OCI-LY1 (cell line): ENCODE measurements at regions not wholly inside any gene's neighbourhood (a gene's known extent, or its start where the extent isn't known, plus 50 kb on each side); places are given as distances from the start of the nearest gene placed in this dataset.

Experiments
- H2AFZ ChIP-seq: fragments of 200-600 bp; sonication (generic), shearing (Covaris generic); 2 replicates; pipeline ENCODE4 v1.6.0; 2014; ENCODE audit warnings: antibody characterized with exemption, mild to moderate bottlenecking, low read length
- H3F3A ChIP-seq: fragments of 200-600 bp; sonication (generic), shearing (Covaris generic); 2 replicates; pipeline ENCODE4 v1.6.0; 2014; ENCODE audit warnings: mild to moderate bottlenecking, antibody characterized with exemption, low read length, moderate library complexity; ENCODE audit not compliant: insufficient read depth
- H3K27ac ChIP-seq: fragments of 200-600 bp; sonication (generic); 2 replicates; pipeline ENCODE4 v1.5.1; 2014; ENCODE audit warnings: low read length, mixed run types, mild to moderate bottlenecking, low read depth; ENCODE audit not compliant: poor library complexity, severe bottlenecking
- H3K27me3 ChIP-seq: fragments of 200-600 bp; sonication (generic); 2 replicates; pipeline ENCODE4 v1.6.0; 2014; ENCODE audit warnings: antibody characterized with exemption, mild to moderate bottlenecking, low read length, moderate library complexity; ENCODE audit not compliant: insufficient read depth
- H3K36me3 ChIP-seq: fragments of 200-600 bp; sonication (generic); 2 replicates; pipeline ENCODE4 v1.6.1; 2014; ENCODE audit warnings: mild to moderate bottlenecking, antibody characterized with exemption, low read length, moderate library complexity, mixed read lengths; ENCODE audit not compliant: insufficient read depth
- H3K4me1 ChIP-seq: fragments of 200-600 bp; sonication (generic); 2 replicates; pipeline ENCODE4 v1.5.1; 2014; ENCODE audit warnings: mild to moderate bottlenecking, low read length, moderate library complexity; ENCODE audit not compliant: insufficient read depth, severe bottlenecking
- H3K4me2 ChIP-seq: fragments of 200-600 bp; sonication (generic), shearing (Covaris generic); 2 replicates; pipeline ENCODE4 v1.6.1; 2014; ENCODE audit warnings: low read length
- H3K4me3 ChIP-seq: fragments of 200-600 bp; sonication (generic); 2 replicates; pipeline ENCODE4 v1.5.1; 2014; ENCODE audit warnings: low read length, low read depth, mild to moderate bottlenecking, mixed read lengths; ENCODE audit not compliant: poor library complexity, severe bottlenecking
- H3K79me2 ChIP-seq: fragments of 200-600 bp; shearing (Covaris generic); 2 replicates; pipeline ENCODE4 v1.6.1; 2016; ENCODE audit warnings: mixed run types, low read length, mixed read lengths; ENCODE audit not compliant: insufficient read depth
- H3K9ac ChIP-seq: fragments of 200-600 bp; sonication (generic), shearing (Covaris generic); 2 replicates; pipeline ENCODE4 v1.6.1; 2014; ENCODE audit warnings: mild to moderate bottlenecking, low read length, mixed read lengths
- H3K9me2 ChIP-seq: fragments of 200-600 bp; sonication (generic), shearing (Covaris generic); 2 replicates; pipeline ENCODE4 v1.6.1; 2014; ENCODE audit warnings: low read depth, mild to moderate bottlenecking, low read length, mixed read lengths
- H3K9me3 ChIP-seq: fragments of 200-600 bp; shearing (Covaris generic); 2 replicates; pipeline ENCODE4 v1.6.1; 2014; ENCODE audit warnings: low read length, mixed read lengths
- H4K20me1 ChIP-seq: fragments of 200-600 bp; sonication (generic), shearing (Covaris generic); 2 replicates; pipeline ENCODE4 v1.6.0; 2016; ENCODE audit warnings: mild to moderate bottlenecking, low read length; ENCODE audit not compliant: insufficient read depth
- EZH2 ChIP-seq: fragments of 200-600 bp; sonication (generic), shearing (Covaris generic); IDR thresholded peaks from 2 replicates; pipeline ENCODE4 v1.8.0; 2017; ENCODE audit warnings: borderline replicate concordance, mixed run types, mild to moderate bottlenecking, antibody characterized with exemption, low read length, moderate library complexity, mixed read lengths
- TF ChIP-seq, protein P1 (sequence below): fragments of 200-600 bp; sonication (generic), shearing (Covaris generic); IDR thresholded peaks from 2 replicates; pipeline ENCODE4 v1.5.1; 2017; ENCODE audit warnings: mild to moderate bottlenecking, antibody characterized with exemption, low read length, moderate library complexity, mixed read lengths

- Histone ChIP-seq H3K27ac (peak overlapping the region; percentile 91), H4K20me1 (no peaks in the 10 kb centered on the region), H3K79me2 (no peaks in the 10 kb centered on the region), H3K4me2 (peak overlapping the region; percentile 32; the same call in 1 of the 2 replicates), H3K9ac (no peak overlapping the region; the same call in 1 of the 2 replicates), H3K4me1 (peaks cover 22% of the 10 kb centered on the region), H3K36me3 (no peaks in the 10 kb centered on the region), H3K9me2 (no peaks in the 10 kb centered on the region), H3F3A (no peaks in the 10 kb centered on the region), H3K4me3 (no peak overlapping the region), H3K9me3 (no peaks in the 10 kb centered on the region), H3K27me3 (no peaks in the 10 kb centered on the region), H2AFZ (no peak overlapping the region)
- TF ChIP-seq EZH2 = no peak
- TF ChIP-seq, protein P1, sequence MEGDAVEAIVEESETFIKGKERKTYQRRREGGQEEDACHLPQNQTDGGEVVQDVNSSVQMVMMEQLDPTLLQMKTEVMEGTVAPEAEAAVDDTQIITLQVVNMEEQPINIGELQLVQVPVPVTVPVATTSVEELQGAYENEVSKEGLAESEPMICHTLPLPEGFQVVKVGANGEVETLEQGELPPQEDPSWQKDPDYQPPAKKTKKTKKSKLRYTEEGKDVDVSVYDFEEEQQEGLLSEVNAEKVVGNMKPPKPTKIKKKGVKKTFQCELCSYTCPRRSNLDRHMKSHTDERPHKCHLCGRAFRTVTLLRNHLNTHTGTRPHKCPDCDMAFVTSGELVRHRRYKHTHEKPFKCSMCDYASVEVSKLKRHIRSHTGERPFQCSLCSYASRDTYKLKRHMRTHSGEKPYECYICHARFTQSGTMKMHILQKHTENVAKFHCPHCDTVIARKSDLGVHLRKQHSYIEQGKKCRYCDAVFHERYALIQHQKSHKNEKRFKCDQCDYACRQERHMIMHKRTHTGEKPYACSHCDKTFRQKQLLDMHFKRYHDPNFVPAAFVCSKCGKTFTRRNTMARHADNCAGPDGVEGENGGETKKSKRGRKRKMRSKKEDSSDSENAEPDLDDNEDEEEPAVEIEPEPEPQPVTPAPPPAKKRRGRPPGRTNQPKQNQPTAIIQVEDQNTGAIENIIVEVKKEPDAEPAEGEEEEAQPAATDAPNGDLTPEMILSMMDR = no peak
Observed at GRCh38 chrX:116009861-116010710, 160.5 kb upstream of the AGTR2 start.

GRCh38 chrX:116010939-116011338 is 159.6 kb upstream of the AGTR2 start:
- H3K4me2 ChIP-seq = no peak overlapping the region
- peak overlapping the region; percentile 91 for H3K27ac ChIP-seq
- H3K27me3 ChIP-seq = no peaks in the 10 kb centered on the region
- H3K36me3 ChIP-seq = no peaks in the 10 kb centered on the region
- H3K9me2 ChIP-seq = no peaks in the 10 kb centered on the region
- TF ChIP-seq, protein P1 = no peak
- no peak for TF ChIP-seq EZH2
- H4K20me1 ChIP-seq = no peaks in the 10 kb centered on the region
- H3K9ac ChIP-seq = no peak overlapping the region
- no peak overlapping the region for H3K4me3 ChIP-seq
- H3F3A ChIP-seq = no peaks in the 10 kb centered on the region
- no peaks in the 10 kb centered on the region for H3K9me3 ChIP-seq
- peaks cover 22% of the 10 kb centered on the region for H3K4me1 ChIP-seq
- H2AFZ ChIP-seq = no peak overlapping the region
- H3K79me2 ChIP-seq = no peaks in the 10 kb centered on the region

- no peak for TF ChIP-seq EZH2
- TF ChIP-seq, protein P1 = no peak
- Histone ChIP-seq H3K9me2 (no peaks in the 10 kb centered on the region), H3K9me3 (no peaks in the 10 kb centered on the region), H4K20me1 (no peaks in the 10 kb centered on the region), H3K9ac (no peak overlapping the region), H3K27ac (no peak overlapping the region), H3K36me3 (no peaks in the 10 kb centered on the region), H3K4me2 (no peak overlapping the region), H2AFZ (no peak overlapping the region), H3K4me3 (no peak overlapping the region), H3F3A (no peaks in the 10 kb centered on the region), H3K27me3 (no peaks in the 10 kb centered on the region), H3K4me1 (no peaks in the 10 kb centered on the region), H3K79me2 (no peaks in the 10 kb centered on the region)
Observed at GRCh38 chrX:116031331-116031730, 139.2 kb upstream of the AGTR2 start.
